Muscle of leg (tissue), 3 donors: ENCODE measurements at regions not wholly inside any gene's neighbourhood (a gene's known extent, or its start where the extent isn't known, plus 50 kb on each side); places are given as distances from the start of the nearest gene placed in this dataset.
"Not testable (repeated sequence)": the region's sequence is repeated elsewhere in the genome, so short reads cannot be mapped to it uniquely, and the experiment has no call there.

ENCODE experiments used
- DNase-seq: peaks from one replicate; pipeline ENCODE4 v3.0.0; 2013
- H3K27ac ChIP-seq: one replicate; pipeline ENCODE4 v1.5.1; 2013; ENCODE audit warnings: mild to moderate bottlenecking, low read length, control low read depth
- H3K27me3 ChIP-seq: one replicate; pipeline ENCODE4 v1.6.1; 2013; ENCODE audit warnings: low read length; ENCODE audit not compliant: control insufficient read depth, insufficient read depth
- H3K36me3 ChIP-seq: one replicate; pipeline ENCODE4 v1.6.1; 2013; ENCODE audit warnings: low read length; ENCODE audit not compliant: control insufficient read depth, insufficient read depth
- H3K4me1 ChIP-seq: one replicate; pipeline ENCODE4 v1.6.1; 2013; ENCODE audit warnings: low read length; ENCODE audit not compliant: control insufficient read depth, insufficient read depth
- H3K4me3 ChIP-seq: one replicate; pipeline ENCODE4 v1.5.1; 2013; ENCODE audit warnings: low read length, control low read depth
- H3K9me3 ChIP-seq: replicated peaks from 2 replicates; pipeline ENCODE4 v1.6.1; 2013; ENCODE audit warnings: low read depth, low read length; ENCODE audit not compliant: control insufficient read depth
- WGBS: methylation state at CpG from one replicate; pipeline ENCODE4 v1.1.5; 2013; ENCODE audit warnings: missing lambda C conversion rate; ENCODE audit not compliant: insufficient coverage; 5-methylcytosine and 5-hydroxymethylcytosine counted together

GRCh38 chr17:72456075-72456474, 335.3 kb downstream of the SOX9 start:
- WGBS, result 67% methylated on average over 1 of the region's 4 CpGs
- Histone ChIP-seq H3K27ac (no peak overlapping the region), H3K36me3 (no peaks in the 10 kb centered on the region), H3K9me3 (no peaks in the 10 kb centered on the region), H3K4me3 (no peak overlapping the region), H3K27me3 (peaks cover 3% of the 10 kb centered on the region), H3K4me1 (no peaks in the 10 kb centered on the region)
- no peak for DNase-seq

GRCh38 chr17:72457712-72458111, 336.9 kb downstream of the SOX9 start:
- Histone ChIP-seq H3K4me1 (no peaks in the 10 kb centered on the region), H3K36me3 (no peaks in the 10 kb centered on the region), H3K27me3 (peaks cover 3% of the 10 kb centered on the region), H3K9me3 (no peaks in the 10 kb centered on the region), H3K4me3 (no peak overlapping the region), H3K27ac (no peak overlapping the region)
- no peak for DNase-seq
- WGBS, result 88% methylated on average over 4 of the region's 5 CpGs

- H3K36me3 ChIP-seq, result no peaks in the 10 kb centered on the region
- no peak overlapping the region for H3K4me3 ChIP-seq
- no peaks in the 10 kb centered on the region for H3K27me3 ChIP-seq
- no peak overlapping the region for H3K27ac ChIP-seq
- DNase-seq, result no peak
- H3K9me3 ChIP-seq, result no peaks in the 10 kb centered on the region
- no peaks in the 10 kb centered on the region for H3K4me1 ChIP-seq
- WGBS, result 81% methylated on average over 8 of the region's 9 CpGs
Measured at GRCh38 chr17:72458301-72458700, 337.5 kb downstream of the SOX9 start.

- no peak for DNase-seq
- Histone ChIP-seq H3K4me1 (no peaks in the 10 kb centered on the region), H3K4me3 (no peak overlapping the region), H3K27me3 (peaks cover 3% of the 10 kb centered on the region), H3K27ac (no peak overlapping the region), H3K9me3 (no peaks in the 10 kb centered on the region), H3K36me3 (no peaks in the 10 kb centered on the region)
Measured at GRCh38 chr17:72460711-72461110, 339.9 kb downstream of the SOX9 start.

- WGBS, result 76% methylated on average over 4 of the region's 5 CpGs
- H3K9me3 ChIP-seq, result no peaks in the 10 kb centered on the region
- no peak overlapping the region for H3K27ac ChIP-seq
- H3K27me3 ChIP-seq, result peaks cover 4% of the 10 kb centered on the region
- H3K4me1 ChIP-seq, result no peaks in the 10 kb centered on the region
- no peak for DNase-seq
- H3K36me3 ChIP-seq, result no peaks in the 10 kb centered on the region
- H3K4me3 ChIP-seq, result no peak overlapping the region
Measured at GRCh38 chr17:72461757-72462156, 340.9 kb downstream of the SOX9 start.

- no peak for DNase-seq
- no CpG with 5 or more reads among the region's 1 CpG for WGBS
- Histone ChIP-seq H3K4me1 (peaks cover 2% of the 10 kb centered on the region), H3K9me3 (no peaks in the 10 kb centered on the region), H3K36me3 (no peaks in the 10 kb centered on the region), H3K4me3 (no peak overlapping the region), H3K27ac (no peak overlapping the region), H3K27me3 (peaks cover 4% of the 10 kb centered on the region)
Measured at GRCh38 chr17:72462407-72462806, 341.6 kb downstream of the SOX9 start.

- peaks cover 4% of the 10 kb centered on the region for H3K27me3 ChIP-seq
- H3K9me3 ChIP-seq, result no peaks in the 10 kb centered on the region
- DNase-seq, result no peak
- H3K4me3 ChIP-seq, result no peak overlapping the region
- H3K27ac ChIP-seq, result no peak overlapping the region
- no peaks in the 10 kb centered on the region for H3K36me3 ChIP-seq
- peaks cover 6% of the 10 kb centered on the region for H3K4me1 ChIP-seq
- WGBS, result no CpG with 5 or more reads among the region's 4 CpGs
Measured at GRCh38 chr17:72462814-72463213, 342.0 kb downstream of the SOX9 start.

GRCh38 chr17:72463287-72464102, 342.7 kb downstream of the SOX9 start:
- Histone ChIP-seq H3K4me3 (no peak overlapping the region), H3K27me3 (peaks cover 4% of the 10 kb centered on the region), H3K9me3 (no peaks in the 10 kb centered on the region), H3K36me3 (no peaks in the 10 kb centered on the region), H3K4me1 (peaks cover 13% of the 10 kb centered on the region), H3K27ac (no peak overlapping the region)
- WGBS, result 85% methylated on average over 4 of the region's 10 CpGs
- no peak for DNase-seq

GRCh38 chr17:72464221-72464620, 343.4 kb downstream of the SOX9 start:
- H3K27me3 ChIP-seq, DNase-seq, H3K4me3 ChIP-seq, H3K9me3 ChIP-seq, H3K27ac ChIP-seq, H3K36me3 ChIP-seq: not testable (repeated sequence)
- H3K4me1 ChIP-seq, result peaks cover 15% of the 10 kb centered on the region
- WGBS, result no CpG with 5 or more reads among the region's 5 CpGs

- no peak overlapping the region for H3K27ac ChIP-seq
- H3K4me3 ChIP-seq, result no peak overlapping the region
- DNase-seq, result no peak
- H3K27me3 ChIP-seq, result peaks cover 4% of the 10 kb centered on the region
- no peaks in the 10 kb centered on the region for H3K9me3 ChIP-seq
- WGBS, result 69% methylated on average over 11 of the region's 18 CpGs
- H3K36me3 ChIP-seq, result no peaks in the 10 kb centered on the region
- H3K4me1 ChIP-seq, result peaks cover 15% of the 10 kb centered on the region
Measured at GRCh38 chr17:72465191-72466024, 344.6 kb downstream of the SOX9 start.
